GM12878 (cell line): ENCODE measurements at regions not wholly inside any gene's neighbourhood (a gene's known extent, or its start where the extent isn't known, plus 50 kb on each side); places are given as distances from the start of the nearest gene placed in this dataset.

Experiments
- NR2C2 ChIP-seq: IDR thresholded peaks from 2 replicates; pipeline ENCODE4 v1.6.1; 2011; ENCODE audit warnings: borderline replicate concordance, low read depth; ENCODE audit not compliant: control insufficient read depth, insufficient read length
- YY1 ChIP-seq: IDR thresholded peaks from 2 replicates; pipeline ENCODE4 v1.6.1; 2011; ENCODE audit warnings: low read depth, mild to moderate bottlenecking, low read length
- ZNF217 ChIP-seq: fragments of 450-650 bp; IDR thresholded peaks from 2 replicates; pipeline ENCODE4 v1.6.1; 2017; ENCODE audit warnings: antibody characterized with exemption, mild to moderate bottlenecking
- TF ChIP-seq, protein P1 (sequence below): fragments of 450-650 bp; IDR thresholded peaks from 2 replicates; pipeline ENCODE4 v1.6.1; 2016; ENCODE audit warnings: mild to moderate bottlenecking, moderate library complexity, borderline replicate concordance
- TF ChIP-seq, protein P2 (sequence below): fragments of 450-650 bp; IDR thresholded peaks from 2 replicates; pipeline ENCODE4 v1.6.1; 2016; ENCODE audit warnings: mild to moderate bottlenecking
- TF ChIP-seq, protein P3 (sequence below): fragments of 450-650 bp; IDR thresholded peaks from 2 replicates; pipeline ENCODE4 v1.6.1; 2017; ENCODE audit warnings: mild to moderate bottlenecking, low read depth, inconsistent platforms; ENCODE audit not compliant: poor library complexity, severe bottlenecking

DNA sequence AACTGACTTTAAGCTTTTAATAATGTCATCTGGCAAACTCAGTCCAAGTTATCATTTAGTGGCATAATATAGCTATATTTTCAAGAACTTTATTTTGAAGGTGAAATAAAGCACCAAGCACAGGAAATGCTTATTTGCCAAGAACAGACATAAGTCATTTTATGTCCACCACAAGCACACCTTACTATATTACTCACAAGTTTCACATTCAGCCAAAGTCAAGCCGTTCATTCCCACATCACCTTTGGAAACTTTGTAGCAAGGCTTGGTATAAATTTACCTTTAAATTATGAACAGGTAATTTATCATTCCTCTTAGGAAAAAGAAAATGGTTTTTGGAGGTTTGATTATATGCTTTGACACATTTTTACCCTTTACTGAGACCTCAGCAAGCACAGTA is 236.8 kb upstream of the FKBP1C start (continued):
- TF ChIP-seq, protein P1, sequence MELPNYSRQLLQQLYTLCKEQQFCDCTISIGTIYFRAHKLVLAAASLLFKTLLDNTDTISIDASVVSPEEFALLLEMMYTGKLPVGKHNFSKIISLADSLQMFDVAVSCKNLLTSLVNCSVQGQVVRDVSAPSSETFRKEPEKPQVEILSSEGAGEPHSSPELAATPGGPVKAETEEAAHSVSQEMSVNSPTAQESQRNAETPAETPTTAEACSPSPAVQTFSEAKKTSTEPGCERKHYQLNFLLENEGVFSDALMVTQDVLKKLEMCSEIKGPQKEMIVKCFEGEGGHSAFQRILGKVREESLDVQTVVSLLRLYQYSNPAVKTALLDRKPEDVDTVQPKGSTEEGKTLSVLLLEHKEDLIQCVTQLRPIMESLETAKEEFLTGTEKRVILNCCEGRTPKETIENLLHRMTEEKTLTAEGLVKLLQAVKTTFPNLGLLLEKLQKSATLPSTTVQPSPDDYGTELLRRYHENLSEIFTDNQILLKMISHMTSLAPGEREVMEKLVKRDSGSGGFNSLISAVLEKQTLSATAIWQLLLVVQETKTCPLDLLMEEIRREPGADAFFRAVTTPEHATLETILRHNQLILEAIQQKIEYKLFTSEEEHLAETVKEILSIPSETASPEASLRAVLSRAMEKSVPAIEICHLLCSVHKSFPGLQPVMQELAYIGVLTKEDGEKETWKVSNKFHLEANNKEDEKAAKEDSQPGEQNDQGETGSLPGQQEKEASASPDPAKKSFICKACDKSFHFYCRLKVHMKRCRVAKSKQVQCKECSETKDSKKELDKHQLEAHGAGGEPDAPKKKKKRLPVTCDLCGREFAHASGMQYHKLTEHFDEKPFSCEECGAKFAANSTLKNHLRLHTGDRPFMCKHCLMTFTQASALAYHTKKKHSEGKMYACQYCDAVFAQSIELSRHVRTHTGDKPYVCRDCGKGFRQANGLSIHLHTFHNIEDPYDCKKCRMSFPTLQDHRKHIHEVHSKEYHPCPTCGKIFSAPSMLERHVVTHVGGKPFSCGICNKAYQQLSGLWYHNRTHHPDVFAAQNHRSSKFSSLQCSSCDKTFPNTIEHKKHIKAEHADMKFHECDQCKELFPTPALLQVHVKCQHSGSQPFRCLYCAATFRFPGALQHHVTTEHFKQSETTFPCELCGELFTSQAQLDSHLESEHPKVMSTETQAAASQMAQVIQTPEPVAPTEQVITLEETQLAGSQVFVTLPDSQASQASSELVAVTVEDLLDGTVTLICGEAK = peak; percentile 56; the same call in 1 of the 2 replicates
- TF ChIP-seq, protein P2, sequence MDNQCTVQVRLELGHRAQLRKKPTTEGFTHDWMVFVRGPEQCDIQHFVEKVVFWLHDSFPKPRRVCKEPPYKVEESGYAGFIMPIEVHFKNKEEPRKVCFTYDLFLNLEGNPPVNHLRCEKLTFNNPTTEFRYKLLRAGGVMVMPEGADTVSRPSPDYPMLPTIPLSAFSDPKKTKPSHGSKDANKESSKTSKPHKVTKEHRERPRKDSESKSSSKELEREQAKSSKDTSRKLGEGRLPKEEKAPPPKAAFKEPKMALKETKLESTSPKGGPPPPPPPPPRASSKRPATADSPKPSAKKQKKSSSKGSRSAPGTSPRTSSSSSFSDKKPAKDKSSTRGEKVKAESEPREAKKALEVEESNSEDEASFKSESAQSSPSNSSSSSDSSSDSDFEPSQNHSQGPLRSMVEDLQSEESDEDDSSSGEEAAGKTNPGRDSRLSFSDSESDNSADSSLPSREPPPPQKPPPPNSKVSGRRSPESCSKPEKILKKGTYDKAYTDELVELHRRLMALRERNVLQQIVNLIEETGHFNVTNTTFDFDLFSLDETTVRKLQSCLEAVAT = 0 out of 2 replicates have a peak, but pooled peaks have one; percentile 32
- TF ChIP-seq NR2C2 (no peak), ZNF217 (0 out of 2 replicates have a peak, but pooled peaks have one; percentile 33), YY1 (no peak)
- TF ChIP-seq, protein P3, sequence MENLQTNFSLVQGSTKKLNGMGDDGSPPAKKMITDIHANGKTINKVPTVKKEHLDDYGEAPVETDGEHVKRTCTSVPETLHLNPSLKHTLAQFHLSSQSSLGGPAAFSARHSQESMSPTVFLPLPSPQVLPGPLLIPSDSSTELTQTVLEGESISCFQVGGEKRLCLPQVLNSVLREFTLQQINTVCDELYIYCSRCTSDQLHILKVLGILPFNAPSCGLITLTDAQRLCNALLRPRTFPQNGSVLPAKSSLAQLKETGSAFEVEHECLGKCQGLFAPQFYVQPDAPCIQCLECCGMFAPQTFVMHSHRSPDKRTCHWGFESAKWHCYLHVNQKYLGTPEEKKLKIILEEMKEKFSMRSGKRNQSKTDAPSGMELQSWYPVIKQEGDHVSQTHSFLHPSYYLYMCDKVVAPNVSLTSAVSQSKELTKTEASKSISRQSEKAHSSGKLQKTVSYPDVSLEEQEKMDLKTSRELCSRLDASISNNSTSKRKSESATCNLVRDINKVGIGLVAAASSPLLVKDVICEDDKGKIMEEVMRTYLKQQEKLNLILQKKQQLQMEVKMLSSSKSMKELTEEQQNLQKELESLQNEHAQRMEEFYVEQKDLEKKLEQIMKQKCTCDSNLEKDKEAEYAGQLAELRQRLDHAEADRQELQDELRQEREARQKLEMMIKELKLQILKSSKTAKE = peak; percentile 29
